Stimulated activated naive CD8-positive, alpha-beta T cell treated with anti-CD3 and anti-CD28 coated beads, Interleukin-15, Interleukin-2, amounts not matched to agents 100 U/mL and 50 U/mL, for 24 hours (primary cell): ENCODE measurements at regions not wholly inside any gene's neighbourhood (a gene's known extent, or its start where the extent isn't known, plus 50 kb on each side); places are given as distances from the start of the nearest gene placed in this dataset.

ENCODE experiments used
- ATAC-seq: fragments of 150-1000 bp; cut with Tn5 transposase; one replicate; pipeline ENCODE4 v1.10.0; 2021
- DNase-seq: peaks from one replicate; pipeline ENCODE4 v3.0.0; 2021

GRCh38 chr4:152159773-152160172 is 376.1 kb downstream of the FBXW7 start:
- ATAC-seq, result no peak
- DNase-seq, result no peak

- ATAC-seq, result no peak
- no peak for DNase-seq
Observed at GRCh38 chr4:152158225-152158624, 377.7 kb downstream of the FBXW7 start.

GRCh38 chr4:152157629-152158028 is 378.3 kb downstream of the FBXW7 start:
- DNase-seq, result no peak
- ATAC-seq, result no peak

- DNase-seq (no peak), ATAC-seq (no peak)
Observed at GRCh38 chr4:152156442-152156841, 379.4 kb downstream of the FBXW7 start.

- no peak for ATAC-seq
- no peak for DNase-seq
Observed at GRCh38 chr4:152155070-152155469, 380.8 kb downstream of the FBXW7 start.

GRCh38 chr4:152154433-152154832 is 381.5 kb downstream of the FBXW7 start:
- no peak for ATAC-seq

GRCh38 chr4:152153476-152154270 is 382.2 kb downstream of the FBXW7 start:
- DNase-seq, result no peak
- no peak for ATAC-seq

More at GRCh38 chr4:152154433-152154832, 381.5 kb downstream of the FBXW7 start:
- DNase-seq, result no peak

GRCh38 chr4:152150214-152150613 is 385.7 kb downstream of the FBXW7 start:
- DNase-seq (no peak), ATAC-seq (no peak)

- ATAC-seq (no peak), DNase-seq (no peak)
Observed at GRCh38 chr4:152149745-152150144, 386.1 kb downstream of the FBXW7 start.

GRCh38 chr4:152148057-152148456 is 387.2 kb upstream of the GATB start:
- DNase-seq, result no peak
- no peak for ATAC-seq

GRCh38 chr4:152146244-152146643 is 385.4 kb upstream of the GATB start:
- ATAC-seq, result no peak
- DNase-seq, result no peak

- ATAC-seq (no peak), DNase-seq (no peak)
Observed at GRCh38 chr4:152143806-152144205, 383.0 kb upstream of the GATB start.

GRCh38 chr4:152138451-152138850 is 377.6 kb upstream of the GATB start:
- no peak for ATAC-seq
- no peak for DNase-seq

- no peak for ATAC-seq
- DNase-seq, result no peak
Observed at GRCh38 chr4:152132776-152133175, 372.0 kb upstream of the GATB start.

GRCh38 chr4:152128356-152128755 is 367.5 kb upstream of the GATB start:
- ATAC-seq (no peak), DNase-seq (no peak)

- ATAC-seq (no peak), DNase-seq (no peak)
Observed at GRCh38 chr4:152126238-152126637, 365.4 kb upstream of the GATB start.

- ATAC-seq (no peak), DNase-seq (no peak)
Observed at GRCh38 chr4:152118819-152119553, 358.2 kb upstream of the GATB start.

GRCh38 chr4:152117933-152118507 is 357.2 kb upstream of the GATB start:
- ATAC-seq (no peak), DNase-seq (no peak)

GRCh38 chr4:152117520-152117919 is 356.7 kb upstream of the GATB start:
- no peak for ATAC-seq
- DNase-seq, result no peak

GRCh38 chr4:152117054-152117453 is 356.2 kb upstream of the GATB start:
- no peak for DNase-seq
- no peak for ATAC-seq

- DNase-seq (no peak), ATAC-seq (peak; percentile 33)
Observed at GRCh38 chr4:152115794-152116193, 355.0 kb upstream of the GATB start.

GRCh38 chr4:152115118-152115517 is 354.3 kb upstream of the GATB start:
- no peak for DNase-seq

GRCh38 chr4:152114562-152114961 is 353.8 kb upstream of the GATB start:
- ATAC-seq (no peak), DNase-seq (no peak)

More at GRCh38 chr4:152115118-152115517, 354.3 kb upstream of the GATB start:
- ATAC-seq, result no peak
